ENCODE measurements at regions not wholly inside any gene's neighbourhood (a gene's known extent, or its start where the extent isn't known, plus 50 kb on each side); places are given as distances from the start of the nearest gene placed in this dataset.

GRCh38 chr4:180909279-180909678 lies 1333.9 kb upstream of the TENM3 start:
- DNase-seq = no peak

GRCh38 chr4:180913750-180914149 lies 1329.5 kb upstream of the TENM3 start:
- DNase-seq = peak; percentile 73

- peak; percentile 44 for DNase-seq
Measured at GRCh38 chr4:180923486-180923885, 1319.7 kb upstream of the TENM3 start.

GRCh38 chr4:180925805-180926204 lies 1317.4 kb upstream of the TENM3 start:
- no peak for DNase-seq

- DNase-seq = no peak
Measured at GRCh38 chr4:180926277-180926676, 1316.9 kb upstream of the TENM3 start.

GRCh38 chr4:180932370-180933001 lies 1310.7 kb upstream of the TENM3 start:
- DNase-seq = no peak

GRCh38 chr4:180937083-180937482 lies 1306.1 kb upstream of the TENM3 start:
- DNase-seq = no peak

GRCh38 chr4:180940680-180941079 lies 1302.5 kb upstream of the TENM3 start:
- no peak for DNase-seq

GRCh38 chr4:180942367-180942916 lies 1300.8 kb upstream of the TENM3 start:
- no peak for DNase-seq

GRCh38 chr4:180946188-180946587 lies 1297.0 kb upstream of the TENM3 start:
- no peak for DNase-seq

GRCh38 chr4:180947425-180947824 lies 1295.8 kb upstream of the TENM3 start:
- no peak for DNase-seq

- DNase-seq = no peak
Measured at GRCh38 chr4:180949424-180950213, 1293.6 kb upstream of the TENM3 start.

- no peak for DNase-seq
Measured at GRCh38 chr4:180950377-180950776, 1292.8 kb upstream of the TENM3 start.

- no peak for DNase-seq
Measured at GRCh38 chr4:180951312-180951711, 1291.9 kb upstream of the TENM3 start.

GRCh38 chr4:180953572-180953971 lies 1289.6 kb upstream of the TENM3 start:
- no peak for DNase-seq

- no peak for DNase-seq
Measured at GRCh38 chr4:180960743-180961401, 1282.3 kb upstream of the TENM3 start.

- DNase-seq = no peak
Measured at GRCh38 chr4:180962268-180962667, 1280.9 kb upstream of the TENM3 start.

- no peak for DNase-seq
Measured at GRCh38 chr4:180966312-180966711, 1276.9 kb upstream of the TENM3 start.

- DNase-seq = no peak
Measured at GRCh38 chr4:180967936-180968335, 1275.3 kb upstream of the TENM3 start.

- DNase-seq = no peak
Measured at GRCh38 chr4:180973894-180974293, 1269.3 kb upstream of the TENM3 start.

GRCh38 chr4:180990931-180991330 lies 1252.3 kb upstream of the TENM3 start:
- DNase-seq = no peak

- DNase-seq = no peak
Measured at GRCh38 chr4:180993244-180993836, 1249.9 kb upstream of the TENM3 start.

- no peak for DNase-seq
Measured at GRCh38 chr4:180994722-180995121, 1248.5 kb upstream of the TENM3 start.

Data from amniotic stem cell (primary cell).